ENCODE measurements at regions not wholly inside any gene's neighbourhood (a gene's known extent, or its start where the extent isn't known, plus 50 kb on each side); places are given as distances from the start of the nearest gene placed in this dataset.

DNA sequence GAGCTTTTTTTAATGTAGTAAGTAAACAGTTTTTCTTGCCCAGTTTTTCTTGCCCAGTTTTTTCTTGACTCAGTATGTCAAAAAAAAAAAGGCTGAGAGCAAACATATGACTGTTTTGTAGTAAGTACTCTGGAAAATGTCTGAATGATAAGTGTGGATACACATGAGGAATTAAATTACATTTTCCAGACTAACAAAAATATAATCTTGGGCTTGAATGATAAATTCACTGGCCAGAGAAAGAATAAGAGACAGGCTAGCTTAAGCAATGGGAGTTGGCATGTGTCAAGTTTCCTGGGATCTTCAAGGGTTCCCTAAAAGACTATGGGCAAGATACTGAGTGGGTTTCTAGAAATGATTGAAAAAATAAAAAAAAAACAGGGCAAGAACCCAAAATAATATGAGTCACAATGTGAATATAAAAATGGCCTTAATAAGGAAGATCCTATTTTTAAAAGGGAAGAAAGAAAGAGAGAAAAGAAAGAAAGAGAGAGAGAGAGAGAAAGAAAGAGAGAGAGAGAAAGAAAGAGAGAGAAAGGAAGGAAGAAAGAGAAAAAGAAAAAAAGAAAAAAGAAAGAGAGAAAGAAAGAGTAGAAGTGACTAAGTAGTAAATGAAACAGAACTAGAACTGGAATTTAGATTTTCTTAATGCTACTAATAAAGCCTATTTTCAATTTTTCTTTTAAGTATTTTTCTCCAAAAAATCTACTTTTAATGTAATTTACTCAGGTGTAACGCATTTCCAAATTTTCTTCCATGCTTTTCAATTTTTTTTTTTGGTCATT is 60.2 kb downstream of the TFPI2 start:
- no peaks in the 10 kb centered on the region for H3K9me3 ChIP-seq
- no peaks in the 10 kb centered on the region for H3K4me1 ChIP-seq
- intact Hi-C loops (cut with DNase I; ENCODE audit: low total_unique reads) = no loop called here
- no peak overlapping the region for H3K27ac ChIP-seq
- no peaks in the 10 kb centered on the region for H3K27me3 ChIP-seq
- TF ChIP-seq CTCF (IDR thresholded peaks at IDR 0.05) (no peak), POLR2A (IDR thresholded peaks at IDR 0.05) (no peak)
- DNase-seq = no peak
- 91 to 98% methylated on average over 1 of the region's 1 CpG for WGBS, 2 donors
- no peaks in the 10 kb centered on the region for H3K36me3 ChIP-seq (ENCODE audit: low read depth, missing control alignments)
- H3K4me3 ChIP-seq = no peak overlapping the region

DNA sequence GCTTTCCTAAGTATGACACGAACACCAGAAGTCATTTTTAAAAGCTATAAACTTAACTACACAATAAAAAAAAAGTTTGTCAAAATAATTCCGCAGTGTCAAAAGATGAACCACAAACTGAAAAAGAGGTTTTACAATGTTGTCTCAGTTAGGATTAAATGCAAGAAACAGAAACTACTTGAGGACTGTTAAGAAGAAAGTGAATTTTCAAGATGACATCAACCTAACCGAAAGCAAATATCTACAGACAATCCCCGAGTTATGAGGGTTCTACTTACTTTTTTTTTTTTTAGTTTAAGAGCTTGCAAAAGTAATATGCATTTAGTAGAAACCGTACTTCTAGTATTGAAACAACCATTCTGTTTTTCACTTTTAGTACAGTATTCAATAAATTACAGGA is 62.3 kb downstream of the TFPI2 start:
- Histone ChIP-seq H3K4me3 (no peak overlapping the region), H3K27me3 (no peaks in the 10 kb centered on the region), H3K4me1 (no peaks in the 10 kb centered on the region), H3K36me3 (ENCODE audit: low read depth, missing control alignments) (no peaks in the 10 kb centered on the region), H3K27ac (no peak overlapping the region), H3K9me3 (no peaks in the 10 kb centered on the region)
- DNase-seq = no peak
- TF ChIP-seq CTCF (IDR thresholded peaks at IDR 0.05) (no peak), POLR2A (IDR thresholded peaks at IDR 0.05) (no peak)
- WGBS, 2 donors = 77 to 89% methylated on average over 5 of the region's 5 CpGs
- intact Hi-C loops (cut with DNase I; ENCODE audit: low total_unique reads) = no loop called here

DNA sequence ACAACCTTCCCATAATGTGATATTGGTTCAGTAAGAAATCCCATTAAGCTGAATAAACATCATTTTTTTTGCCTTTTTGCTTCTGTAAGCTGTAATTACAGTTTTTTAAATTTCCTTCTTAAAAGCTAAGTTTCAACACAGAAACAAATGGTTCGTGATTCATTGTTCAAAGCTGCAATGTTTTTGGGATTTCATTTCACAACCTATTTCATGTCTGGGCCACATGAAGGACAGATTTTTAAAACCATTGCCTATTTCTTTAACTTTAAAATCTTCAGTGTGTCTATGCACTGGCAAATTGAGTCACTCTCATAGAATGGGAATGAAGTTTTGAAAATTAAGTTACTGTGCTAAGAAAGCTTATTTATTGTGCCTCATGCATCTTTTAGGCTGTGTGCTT is 66.9 kb downstream of the TFPI2 start:
- 84 to 85% methylated on average over 1 of the region's 1 CpG for WGBS, 2 donors
- Histone ChIP-seq H3K27ac (no peak overlapping the region), H3K27me3 (no peaks in the 10 kb centered on the region), H3K36me3 (ENCODE audit: low read depth, missing control alignments) (no peaks in the 10 kb centered on the region), H3K4me3 (no peak overlapping the region), H3K4me1 (no peaks in the 10 kb centered on the region), H3K9me3 (no peaks in the 10 kb centered on the region)
- DNase-seq = no peak
- intact Hi-C loops (cut with DNase I; ENCODE audit: low total_unique reads) = no loop called here
- TF ChIP-seq CTCF (IDR thresholded peaks at IDR 0.05) = no peak
- TF ChIP-seq POLR2A (IDR thresholded peaks at IDR 0.05) = no peak

DNA sequence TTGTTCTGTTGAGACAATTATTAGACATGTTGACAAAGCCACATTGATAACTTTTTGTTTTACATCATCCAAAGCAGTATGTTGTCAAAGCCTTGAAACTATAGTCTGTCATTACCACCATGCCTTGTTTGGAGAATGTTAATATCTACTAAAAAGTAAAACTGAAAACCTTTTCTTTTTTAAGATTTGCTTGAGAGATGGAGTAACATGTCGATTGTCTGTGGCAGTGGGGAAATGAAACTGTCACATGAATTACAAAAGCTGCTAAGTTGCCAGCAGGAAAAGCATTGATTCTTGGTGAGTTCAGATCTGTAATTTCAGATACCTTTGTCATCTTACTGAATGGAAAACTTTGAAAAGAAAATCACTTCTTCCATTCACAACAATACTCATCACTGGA is 69.1 kb downstream of the TFPI2 start:
- intact Hi-C loops (cut with DNase I; ENCODE audit: low total_unique reads) = no loop called here
- no peak for DNase-seq
- no peak for TF ChIP-seq CTCF (IDR thresholded peaks at IDR 0.05)
- TF ChIP-seq POLR2A (IDR thresholded peaks at IDR 0.05) = no peak
- Histone ChIP-seq H3K27me3 (no peaks in the 10 kb centered on the region), H3K27ac (no peak overlapping the region), H3K9me3 (no peaks in the 10 kb centered on the region), H3K4me1 (no peaks in the 10 kb centered on the region), H3K36me3 (ENCODE audit: low read depth, missing control alignments) (no peaks in the 10 kb centered on the region), H3K4me3 (no peak overlapping the region)
- WGBS, 2 donors = 62 to 79% methylated on average over 1 of the region's 1 CpG

- Histone ChIP-seq H3K9me3 (no peaks in the 10 kb centered on the region), H3K27ac (no peak overlapping the region), H3K36me3 (ENCODE audit: low read depth, missing control alignments) (no peaks in the 10 kb centered on the region), H3K27me3 (no peaks in the 10 kb centered on the region), H3K4me3 (no peak overlapping the region), H3K4me1 (no peaks in the 10 kb centered on the region)
- TF ChIP-seq CTCF (IDR thresholded peaks at IDR 0.05) (no peak), POLR2A (IDR thresholded peaks at IDR 0.05) (no peak)
- no peak for DNase-seq
- WGBS, 2 donors = 75 to 76% methylated on average over 7 of the region's 7 CpGs
- intact Hi-C loops (cut with DNase I; ENCODE audit: low total_unique reads) = no loop called here
Observed at GRCh38 chr7:93819699-93820098, 70.9 kb downstream of the TFPI2 start.

Data from testis (tissue), 2 donors.